ENCODE measurements at regions not wholly inside any gene's neighbourhood (a gene's known extent, or its start where the extent isn't known, plus 50 kb on each side); places are given as distances from the start of the nearest gene placed in this dataset.
A peak's percentile ranks its signal among the peaks of the same experiment; 100 is the strongest.
"Not testable (repeated sequence)": the region's sequence is repeated elsewhere in the genome, so short reads cannot be mapped to it uniquely, and the experiment has no call there.

GRCh38 chr11:129733384-129733783 is 82.3 kb upstream of the TMEM45B start:
- no peak for DNase-seq

- no peak for DNase-seq
These were observed 81.7 kb upstream of the TMEM45B start for GRCh38 chr11:129733981-129734380.

GRCh38 chr11:129734654-129735053 is 81.0 kb upstream of the TMEM45B start:
- DNase-seq, result no peak

- no peak for DNase-seq
These were observed 77.8 kb upstream of the TMEM45B start for GRCh38 chr11:129737831-129738230.

- DNase-seq, result no peak
These were observed 77.4 kb upstream of the TMEM45B start for GRCh38 chr11:129738242-129738641.

GRCh38 chr11:129739339-129739738 is 76.3 kb upstream of the TMEM45B start:
- no peak for DNase-seq

GRCh38 chr11:129740125-129740719 is 75.4 kb upstream of the TMEM45B start:
- no peak for DNase-seq

GRCh38 chr11:129743112-129743815 is 72.4 kb upstream of the TMEM45B start:
- DNase-seq, result peak; percentile 1

GRCh38 chr11:129747071-129747470 is 68.6 kb upstream of the TMEM45B start:
- peak; percentile 3 for DNase-seq

GRCh38 chr11:129749141-129749540 is 66.5 kb upstream of the TMEM45B start:
- DNase-seq, result no peak

- peak; percentile 57 for DNase-seq
These were observed 65.0 kb upstream of the TMEM45B start for GRCh38 chr11:129750343-129751292.

GRCh38 chr11:129751511-129751910 is 64.1 kb upstream of the TMEM45B start:
- DNase-seq, result no peak

GRCh38 chr11:129763569-129763968 is 52.1 kb upstream of the TMEM45B start:
- DNase-seq, result not testable (repeated sequence)

GRCh38 chr11:129764204-129764603 is 51.4 kb upstream of the TMEM45B start:
- DNase-seq, result not testable (repeated sequence)

Measured in fibroblast of skin of abdomen (primary cell).